Astrocyte (in vitro differentiated cells and primary cell): ENCODE measurements at regions not wholly inside any gene's neighbourhood (a gene's known extent, or its start where the extent isn't known, plus 50 kb on each side); places are given as distances from the start of the nearest gene placed in this dataset.
"Not testable (repeated sequence)": the region's sequence is repeated elsewhere in the genome, so short reads cannot be mapped to it uniquely, and the experiment has no call there.

Source experiments
- DNase-seq: peaks from one replicate; pipeline ENCODE4 v3.0.0-alpha.2; 2010; ENCODE audit warnings: low read depth
- FAIRE-seq: peaks from 2 replicates; lab custom pipeline; 2011; peaks lifted over from hg19 to GRCh38; lab: Jason Lieb, UNC
- H2AFZ ChIP-seq: 2 replicates; pipeline ENCODE4 v1.6.0; 2012; ENCODE audit warnings: low read depth, low read length, inconsistent platforms
- H3K27ac ChIP-seq: 2 replicates; pipeline ENCODE4 v1.5.1; 2011; ENCODE audit warnings: low read depth, low read length, inconsistent platforms
- H3K27me3 ChIP-seq: 2 replicates; pipeline ENCODE4 v1.6.0; 2011; ENCODE audit warnings: low read length, inconsistent platforms; ENCODE audit not compliant: insufficient read depth
- H3K36me3 ChIP-seq: 2 replicates; pipeline ENCODE4 v1.5.1; 2011; ENCODE audit warnings: low read length, inconsistent platforms; ENCODE audit not compliant: insufficient read depth
- H3K4me1 ChIP-seq: 2 replicates; pipeline ENCODE4 v1.5.1; 2011; ENCODE audit warnings: low read length, inconsistent platforms; ENCODE audit not compliant: insufficient read depth
- H3K4me2 ChIP-seq: 2 replicates; pipeline ENCODE4 v1.6.0; 2012; ENCODE audit warnings: low read length, inconsistent platforms
- H3K4me3 ChIP-seq: 2 replicates; pipeline ENCODE4 v1.5.1; 2011; ENCODE audit warnings: low read depth, mild to moderate bottlenecking, low read length, inconsistent platforms; ENCODE audit not compliant: insufficient read depth
- H3K79me2 ChIP-seq: 2 replicates; pipeline ENCODE4 v1.6.0; 2012; ENCODE audit warnings: mild to moderate bottlenecking, low read length, inconsistent platforms; ENCODE audit not compliant: insufficient read depth
- H3K9ac ChIP-seq: 2 replicates; pipeline ENCODE4 v1.6.0; 2012; ENCODE audit warnings: mild to moderate bottlenecking, low read length, inconsistent platforms
- H3K9me3 ChIP-seq: 2 replicates; pipeline ENCODE4 v1.5.1; 2012; ENCODE audit warnings: low read depth, mild to moderate bottlenecking, low read length, inconsistent platforms; ENCODE audit not compliant: insufficient read depth
- H4K20me1 ChIP-seq: 2 replicates; pipeline ENCODE4 v1.6.0; 2012; ENCODE audit warnings: low read length, inconsistent platforms; ENCODE audit not compliant: insufficient read depth
- H3K27ac Mint-ChIP-seq: one replicate; pipeline ENCODE4 v1.8.0; 2021; ENCODE audit warnings: mild to moderate bottlenecking, mixed read lengths; ENCODE audit not compliant: unreplicated experiment
- H3K27me3 Mint-ChIP-seq: one replicate; pipeline ENCODE4 v1.8.0; 2021; ENCODE audit warnings: low read depth, mixed read lengths; ENCODE audit not compliant: unreplicated experiment
- H3K36me3 Mint-ChIP-seq: one replicate; pipeline ENCODE4 v1.8.0; 2021; ENCODE audit warnings: low read depth, mixed read lengths; ENCODE audit not compliant: unreplicated experiment
- H3K4me1 Mint-ChIP-seq: one replicate; pipeline ENCODE4 v1.8.0; 2021; ENCODE audit warnings: low read depth, mixed read lengths; ENCODE audit not compliant: unreplicated experiment
- H3K4me3 Mint-ChIP-seq: one replicate; pipeline ENCODE4 v1.8.0; 2021; ENCODE audit warnings: mild to moderate bottlenecking, moderate library complexity, mixed read lengths; ENCODE audit not compliant: unreplicated experiment
- H3K9me3 Mint-ChIP-seq: one replicate; pipeline ENCODE4 v1.8.0; 2021; ENCODE audit warnings: mild to moderate bottlenecking, mixed read lengths; ENCODE audit not compliant: unreplicated experiment
- CTCF ChIP-seq: IDR thresholded peaks from 2 replicates; pipeline ENCODE4 v1.5.1; 2011; ENCODE audit warnings: low read depth, mild to moderate bottlenecking, inconsistent platforms, low read length, moderate library complexity; ENCODE audit not compliant: insufficient read depth
- EZH2 ChIP-seq: IDR thresholded peaks from 2 replicates; pipeline ENCODE4 v1.6.1; 2012; ENCODE audit warnings: mild to moderate bottlenecking, low read length, inconsistent platforms; ENCODE audit not compliant: insufficient read depth

GRCh38 chr21:16125274-16125673 lies 395.5 kb downstream of the USP25 start:
- Mint-ChIP-seq H3K36me3 (no peaks in the 10 kb centered on the region), H3K9me3 (peaks cover 2% of the 10 kb centered on the region), H3K27ac (no peak overlapping the region), H3K4me1 (no peaks in the 10 kb centered on the region), H3K4me3 (no peak overlapping the region), H3K27me3 (no peaks in the 10 kb centered on the region)
- TF ChIP-seq EZH2 (no peak), CTCF (no peak)
- H3K27me3 ChIP-seq = no peaks in the 10 kb centered on the region
- H3K9me3 ChIP-seq = no peaks in the 10 kb centered on the region
- no peaks in the 10 kb centered on the region for H3K36me3 ChIP-seq
- H3K27ac ChIP-seq = peak overlapping the region; percentile 59
- no peaks in the 10 kb centered on the region for H4K20me1 ChIP-seq
- H3K4me2 ChIP-seq = no peak overlapping the region
- peaks cover 5% of the 10 kb centered on the region for H3K4me1 ChIP-seq
- no peaks in the 10 kb centered on the region for H3K79me2 ChIP-seq
- no peak overlapping the region for H3K9ac ChIP-seq
- FAIRE-seq = peak; percentile 76
- H3K4me3 ChIP-seq = no peak overlapping the region
- H2AFZ ChIP-seq = no peak overlapping the region
- DNase-seq = no peak

GRCh38 chr21:16132453-16132852 lies 402.7 kb downstream of the USP25 start:
- H3K36me3 ChIP-seq, H3K27ac ChIP-seq, H3K27me3 Mint-ChIP-seq, H3K79me2 ChIP-seq, H3K9me3 Mint-ChIP-seq, FAIRE-seq, H3K36me3 Mint-ChIP-seq, DNase-seq, H3K27ac Mint-ChIP-seq, H3K4me1 ChIP-seq, H3K4me2 ChIP-seq, H3K4me3 Mint-ChIP-seq, H2AFZ ChIP-seq, H3K4me3 ChIP-seq, H3K27me3 ChIP-seq, H3K9ac ChIP-seq, H3K9me3 ChIP-seq, H3K4me1 Mint-ChIP-seq, H4K20me1 ChIP-seq: not testable (repeated sequence)

- no peak overlapping the region for H3K4me3 ChIP-seq
- H2AFZ ChIP-seq = no peak overlapping the region
- no peak for FAIRE-seq
- H3K27me3 ChIP-seq = no peaks in the 10 kb centered on the region
- H3K9me3 ChIP-seq = no peaks in the 10 kb centered on the region
- no peak overlapping the region for H3K27ac Mint-ChIP-seq
- H3K9ac ChIP-seq = no peak overlapping the region
- H4K20me1 ChIP-seq = no peaks in the 10 kb centered on the region
- H3K36me3 ChIP-seq = no peaks in the 10 kb centered on the region
- TF ChIP-seq EZH2 (no peak), CTCF (no peak)
- peaks cover 3% of the 10 kb centered on the region for H3K27me3 Mint-ChIP-seq
- no peak overlapping the region for H3K4me2 ChIP-seq
- no peak overlapping the region for H3K4me3 Mint-ChIP-seq
- no peaks in the 10 kb centered on the region for H3K36me3 Mint-ChIP-seq
- no peak overlapping the region for H3K27ac ChIP-seq
- H3K4me1 Mint-ChIP-seq = no peaks in the 10 kb centered on the region
- H3K4me1 ChIP-seq = no peaks in the 10 kb centered on the region
- H3K79me2 ChIP-seq = no peaks in the 10 kb centered on the region
- peaks cover 4% of the 10 kb centered on the region for H3K9me3 Mint-ChIP-seq
- DNase-seq = no peak
Observed at GRCh38 chr21:16133248-16133647, 403.5 kb downstream of the USP25 start.
